ENCODE measurements at regions not wholly inside any gene's neighbourhood (a gene's known extent, or its start where the extent isn't known, plus 50 kb on each side); places are given as distances from the start of the nearest gene placed in this dataset.
A peak's percentile ranks its signal among the peaks of the same experiment; 100 is the strongest.

DNA sequence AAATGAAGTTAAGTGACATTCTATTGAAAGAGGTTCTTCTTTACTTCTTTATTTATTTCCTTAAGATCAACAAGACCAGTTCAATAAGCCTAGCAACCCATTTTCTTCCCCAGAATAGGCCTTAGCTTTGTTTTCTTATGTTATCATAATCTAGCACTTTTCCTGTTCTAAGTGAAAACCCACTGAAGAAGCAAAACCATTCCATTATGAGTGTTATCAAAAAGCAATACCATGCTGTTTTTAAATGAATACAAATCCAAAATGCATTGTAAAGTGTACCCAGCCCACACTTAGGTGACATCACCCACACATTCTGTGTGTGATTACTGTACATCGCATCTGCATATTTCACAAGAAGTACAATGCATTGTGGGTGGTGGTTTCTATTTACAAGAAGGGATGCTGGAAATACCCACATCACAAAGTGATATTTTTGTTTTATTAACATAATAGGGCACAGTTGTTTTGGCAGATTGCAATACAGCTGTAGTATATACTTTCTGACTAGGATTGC is 679.5 kb downstream of the KCNJ3 start:
- Mint-ChIP-seq H3K4me1 (ENCODE audit: low read depth, unreplicated experiment) (no peaks in the 10 kb centered on the region), H3K27me3 (ENCODE audit: insufficient read depth, unreplicated experiment) (no peaks in the 10 kb centered on the region), H3K36me3 (ENCODE audit: insufficient read depth, unreplicated experiment) (no peaks in the 10 kb centered on the region), H3K27ac (ENCODE audit: unreplicated experiment) (no peak overlapping the region), H3K9me3 (ENCODE audit: unreplicated experiment) (no peaks in the 10 kb centered on the region), H3K4me3 (ENCODE audit: unreplicated experiment) (no peak overlapping the region)
- POLR2A ChIA-PET: no interaction called here
- CTCF ChIA-PET: interaction anchor here (1.4 kb wide), 1 partner anchor 438 kb away, joined by 12 read pairs; no protein-coding TSS in a partner anchor
- DNase-seq: no peak
- intact Hi-C loops (cut with micrococcal nuclease; ENCODE audit: unreplicated experiment): loop anchor here (1.0 to 10.0 kb wide), 5 partner anchors 438 to 1515 kb away; partner anchors contain the start of gene NR4A2
- TF ChIP-seq, protein P1, sequence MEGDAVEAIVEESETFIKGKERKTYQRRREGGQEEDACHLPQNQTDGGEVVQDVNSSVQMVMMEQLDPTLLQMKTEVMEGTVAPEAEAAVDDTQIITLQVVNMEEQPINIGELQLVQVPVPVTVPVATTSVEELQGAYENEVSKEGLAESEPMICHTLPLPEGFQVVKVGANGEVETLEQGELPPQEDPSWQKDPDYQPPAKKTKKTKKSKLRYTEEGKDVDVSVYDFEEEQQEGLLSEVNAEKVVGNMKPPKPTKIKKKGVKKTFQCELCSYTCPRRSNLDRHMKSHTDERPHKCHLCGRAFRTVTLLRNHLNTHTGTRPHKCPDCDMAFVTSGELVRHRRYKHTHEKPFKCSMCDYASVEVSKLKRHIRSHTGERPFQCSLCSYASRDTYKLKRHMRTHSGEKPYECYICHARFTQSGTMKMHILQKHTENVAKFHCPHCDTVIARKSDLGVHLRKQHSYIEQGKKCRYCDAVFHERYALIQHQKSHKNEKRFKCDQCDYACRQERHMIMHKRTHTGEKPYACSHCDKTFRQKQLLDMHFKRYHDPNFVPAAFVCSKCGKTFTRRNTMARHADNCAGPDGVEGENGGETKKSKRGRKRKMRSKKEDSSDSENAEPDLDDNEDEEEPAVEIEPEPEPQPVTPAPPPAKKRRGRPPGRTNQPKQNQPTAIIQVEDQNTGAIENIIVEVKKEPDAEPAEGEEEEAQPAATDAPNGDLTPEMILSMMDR (IDR thresholded peaks at IDR 0.05; ENCODE audit: insufficient read depth in 1 of 2, low read depth in 1 of 2, low read length in 1 of 2, severe bottlenecking in 1 of 2, unreplicated experiment in 1 of 2): no peak
- Histone ChIP-seq H3K4me1 (no peaks in the 10 kb centered on the region), H3K27me3 (replicated peaks; ENCODE audit: control insufficient read depth, insufficient read depth, low read length) (no peaks in the 10 kb centered on the region), H3K36me3 (ENCODE audit: control insufficient read depth, insufficient read depth, low read length) (no peaks in the 10 kb centered on the region), H3K4me3 (ENCODE audit: low read depth, low read length) (no peak overlapping the region), H3K9me3 (no peaks in the 10 kb centered on the region)
- no TSS peak for BruUV-seq (replicated peaks)

DNA sequence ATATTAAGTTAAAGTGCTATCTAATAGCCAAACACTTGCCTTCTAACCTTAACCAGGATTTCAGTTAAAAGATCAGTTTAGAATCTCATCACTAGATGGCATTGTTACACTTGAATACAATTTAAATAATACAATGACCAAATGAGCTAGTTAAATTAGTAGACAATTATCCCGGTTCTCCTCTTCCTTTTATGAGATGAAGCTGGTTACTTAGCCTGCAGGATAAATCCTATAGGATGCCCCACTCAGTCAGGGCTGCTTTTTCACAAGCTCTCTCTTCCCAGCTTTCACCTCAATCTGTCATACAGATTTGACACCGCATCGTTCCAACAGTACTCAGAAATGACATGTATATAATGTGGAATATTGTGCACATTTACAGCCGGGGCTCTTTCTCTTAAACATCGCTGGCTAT is 678.8 kb downstream of the KCNJ3 start:
- no peak overlapping the region for H3K27ac Mint-ChIP-seq (ENCODE audit: unreplicated experiment)
- POLR2A ChIA-PET: no interaction called here

DNA sequence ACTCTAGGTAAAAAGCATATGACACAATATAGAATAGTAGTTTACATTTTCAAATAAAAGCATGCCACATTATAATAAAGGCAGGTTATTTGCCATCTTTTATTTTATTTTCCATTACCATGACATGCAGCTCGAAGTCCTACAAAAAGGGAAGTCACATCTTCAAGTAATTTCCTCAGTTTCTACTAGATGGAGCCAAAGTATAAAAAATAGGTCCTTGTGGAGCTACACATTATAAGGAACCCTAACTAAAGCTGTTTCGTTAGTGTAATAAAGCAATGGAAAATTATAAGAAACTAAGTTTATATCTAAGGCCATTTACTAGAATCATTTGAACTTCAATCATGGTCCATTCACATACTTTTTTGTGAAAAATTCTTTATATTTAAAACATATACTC is 674.5 kb downstream of the KCNJ3 start:
- TF ChIP-seq, protein P1 (IDR thresholded peaks at IDR 0.05; ENCODE audit: insufficient read depth in 1 of 2, low read depth in 1 of 2, low read length in 1 of 2, severe bottlenecking in 1 of 2, unreplicated experiment in 1 of 2): peak in 1 of 2 experiments; percentile 26
- Mint-ChIP-seq H3K4me1 (ENCODE audit: low read depth, unreplicated experiment) (no peaks in the 10 kb centered on the region), H3K9me3 (ENCODE audit: unreplicated experiment) (no peaks in the 10 kb centered on the region), H3K27me3 (ENCODE audit: insufficient read depth, unreplicated experiment) (peaks cover 3% of the 10 kb centered on the region), H3K4me3 (ENCODE audit: unreplicated experiment) (no peak overlapping the region), H3K36me3 (ENCODE audit: insufficient read depth, unreplicated experiment) (no peaks in the 10 kb centered on the region), H3K27ac (ENCODE audit: unreplicated experiment) (no peak overlapping the region)
- BruUV-seq (replicated peaks): no TSS peak
- H3K36me3 ChIP-seq (ENCODE audit: control insufficient read depth, insufficient read depth, low read length): no peaks in the 10 kb centered on the region
- ChIA-PET POLR2A (no interaction called here), CTCF (interaction anchor here (1.0 kb wide), 1 partner anchor 961 kb away, joined by 3 read pairs; no protein-coding TSS in a partner anchor)
- intact Hi-C loops (cut with micrococcal nuclease; ENCODE audit: unreplicated experiment): loop anchor here (2.0 to 10.0 kb wide), 2 partner anchors 1302 to 1822 kb away; no protein-coding TSS in a partner anchor
- no peaks in the 10 kb centered on the region for H3K4me1 ChIP-seq
- DNase-seq: no peak
- no peaks in the 10 kb centered on the region for H3K9me3 ChIP-seq
- no peaks in the 10 kb centered on the region for H3K27me3 ChIP-seq (replicated peaks; ENCODE audit: control insufficient read depth, insufficient read depth, low read length)
- no peak overlapping the region for H3K4me3 ChIP-seq (ENCODE audit: low read depth, low read length)

More for the DNA sequence above, 678.8 kb downstream of the KCNJ3 start:
- H3K4me1 ChIP-seq: no peaks in the 10 kb centered on the region
- H3K27me3 ChIP-seq (replicated peaks; ENCODE audit: control insufficient read depth, insufficient read depth, low read length): no peaks in the 10 kb centered on the region
- CTCF ChIA-PET: interaction anchor here (0.7 to 1.4 kb wide), 4 partner anchors 14 to 958 kb away, joined by 3 to 12 read pairs (median 4); no protein-coding TSS in a partner anchor
- no peaks in the 10 kb centered on the region for H3K9me3 Mint-ChIP-seq (ENCODE audit: unreplicated experiment)
- no peaks in the 10 kb centered on the region for H3K36me3 Mint-ChIP-seq (ENCODE audit: insufficient read depth, unreplicated experiment)
- DNase-seq: no peak
- BruUV-seq (replicated peaks): no TSS peak
- no peaks in the 10 kb centered on the region for H3K27me3 Mint-ChIP-seq (ENCODE audit: insufficient read depth, unreplicated experiment)
- no peaks in the 10 kb centered on the region for H3K4me1 Mint-ChIP-seq (ENCODE audit: low read depth, unreplicated experiment)
- H3K4me3 ChIP-seq (ENCODE audit: low read depth, low read length): no peak overlapping the region
- TF ChIP-seq, protein P1 (IDR thresholded peaks at IDR 0.05; ENCODE audit: insufficient read depth in 1 of 2, low read depth in 1 of 2, low read length in 1 of 2, severe bottlenecking in 1 of 2, unreplicated experiment in 1 of 2): peak; percentile 6 to 27
- intact Hi-C loops (cut with micrococcal nuclease; ENCODE audit: unreplicated experiment): loop anchor here (1.0 to 10.0 kb wide), 5 partner anchors 439 to 1516 kb away; partner anchors contain the start of gene NR4A2
- no peaks in the 10 kb centered on the region for H3K36me3 ChIP-seq (ENCODE audit: control insufficient read depth, insufficient read depth, low read length)
- no peak overlapping the region for H3K4me3 Mint-ChIP-seq (ENCODE audit: unreplicated experiment)
- H3K9me3 ChIP-seq: no peaks in the 10 kb centered on the region

All from Caco-2 (cell line).